ENCODE measurements at regions not wholly inside any gene's neighbourhood (a gene's known extent, or its start where the extent isn't known, plus 50 kb on each side); places are given as distances from the start of the nearest gene placed in this dataset.

DNA sequence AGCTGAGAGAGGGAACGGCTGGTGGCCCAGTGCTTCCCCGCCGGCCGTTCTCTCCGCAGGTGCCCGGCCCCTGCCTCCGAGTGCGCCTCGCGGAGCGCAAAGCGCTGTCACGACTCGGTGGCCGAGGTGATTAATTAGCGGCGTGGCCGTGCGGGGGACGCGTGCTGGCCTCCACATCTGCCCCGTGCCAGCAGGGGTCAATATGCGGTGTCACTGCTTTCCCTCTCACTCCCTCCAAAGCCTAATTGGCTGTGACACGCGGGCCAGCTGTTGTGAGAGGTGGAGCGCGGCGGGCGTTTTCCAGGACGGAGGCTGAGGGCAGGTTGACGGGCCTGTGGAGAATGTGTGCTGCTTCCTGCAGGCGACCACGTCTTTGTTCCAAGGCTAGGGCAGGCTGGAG is 239.0 kb downstream of the LMX1A start:
- Histone ChIP-seq H3K36me3 (ENCODE audit: control insufficient read depth in 4 of 4, insufficient read depth in 3 of 4, low read depth in 1 of 4, low read length in 3 of 4) (no peaks in the 10 kb centered on the region), H3K9ac (ENCODE audit: low read depth in 1 of 2, low read length in 2 of 2) (no peak overlapping the region), H3K9me3 (ENCODE audit: control insufficient read depth in 4 of 4, low read length in 3 of 4) (no peaks in the 10 kb centered on the region), H3K27ac (ENCODE audit: low read depth in 1 of 2, low read length in 2 of 2) (no peak overlapping the region), H3K4me3 (ENCODE audit: low read depth in 1 of 3, low read length in 3 of 3) (no peak overlapping the region), H3K4me1 (ENCODE audit: control insufficient read depth in 4 of 4, insufficient read depth in 4 of 4, low read length in 3 of 4) (no peaks in the 10 kb centered on the region), H3K27me3 (ENCODE audit: control insufficient read depth in 4 of 4, insufficient read depth in 4 of 4, low read length in 3 of 4) (peaks cover 0 to 18% (median 0%) of the 10 kb centered on the region in 4 donors)
- TF ChIP-seq FOXA1 (IDR thresholded peaks at IDR 0.05) = no peak
- TF ChIP-seq, protein P1, sequence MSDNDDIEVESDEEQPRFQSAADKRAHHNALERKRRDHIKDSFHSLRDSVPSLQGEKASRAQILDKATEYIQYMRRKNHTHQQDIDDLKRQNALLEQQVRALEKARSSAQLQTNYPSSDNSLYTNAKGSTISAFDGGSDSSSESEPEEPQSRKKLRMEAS (IDR thresholded peaks at IDR 0.05) = no peak
- no peak for TF ChIP-seq NR2F2 (IDR thresholded peaks at IDR 0.05)
- TF ChIP-seq RXRA (IDR thresholded peaks at IDR 0.05) = no peak
- no peak for TF ChIP-seq GABPA (IDR thresholded peaks at IDR 0.05 in 1 of 2, conservative IDR thresholded peaks at IDR 0.05 in 1 of 2)
- TF ChIP-seq, protein P2, sequence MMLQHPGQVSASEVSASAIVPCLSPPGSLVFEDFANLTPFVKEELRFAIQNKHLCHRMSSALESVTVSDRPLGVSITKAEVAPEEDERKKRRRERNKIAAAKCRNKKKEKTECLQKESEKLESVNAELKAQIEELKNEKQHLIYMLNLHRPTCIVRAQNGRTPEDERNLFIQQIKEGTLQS (IDR thresholded peaks at IDR 0.05) = no peak
- no peak for TF ChIP-seq TAF1 (conservative IDR thresholded peaks at IDR 0.05)
- TF ChIP-seq JUND (IDR thresholded peaks at IDR 0.05) = no peak
- DNase-seq (ENCODE audit: low spot score) = no peak
- WGBS = 8% methylated on average over 33 of the region's 33 CpGs

DNA sequence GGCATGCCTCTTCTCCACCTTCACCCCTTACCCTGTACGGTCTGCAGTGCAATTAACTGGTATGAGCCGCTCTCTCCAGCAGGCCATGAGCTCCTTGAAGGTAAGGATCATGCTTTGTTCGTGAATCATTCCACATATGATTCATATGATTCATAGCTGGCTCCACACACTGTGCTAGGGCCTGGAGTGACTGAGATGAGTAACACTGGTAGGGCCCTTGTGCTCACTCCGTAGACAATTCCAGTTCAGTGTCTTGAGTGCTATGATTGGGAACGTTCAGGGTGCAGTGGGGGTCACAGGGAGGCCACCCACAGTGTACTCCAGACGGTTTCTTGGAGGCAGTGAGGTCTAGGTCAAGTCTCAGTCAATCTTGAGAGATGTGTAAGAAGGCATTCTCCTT is 239.8 kb downstream of the LMX1A start:
- no peak for DNase-seq (ENCODE audit: low spot score)
- Histone ChIP-seq H3K27me3 (ENCODE audit: control insufficient read depth in 4 of 4, insufficient read depth in 4 of 4, low read length in 3 of 4) (peaks cover 0 to 20% (median 0%) of the 10 kb centered on the region in 4 donors), H3K4me3 (ENCODE audit: low read depth in 1 of 3, low read length in 3 of 3) (no peak overlapping the region), H3K36me3 (ENCODE audit: control insufficient read depth in 4 of 4, insufficient read depth in 3 of 4, low read depth in 1 of 4, low read length in 3 of 4) (no peaks in the 10 kb centered on the region), H3K4me1 (ENCODE audit: control insufficient read depth in 4 of 4, insufficient read depth in 4 of 4, low read length in 3 of 4) (no peaks in the 10 kb centered on the region), H3K27ac (ENCODE audit: low read depth in 1 of 2, low read length in 2 of 2) (no peak overlapping the region), H3K9ac (ENCODE audit: low read depth in 1 of 2, low read length in 2 of 2) (no peak overlapping the region), H3K9me3 (ENCODE audit: control insufficient read depth in 4 of 4, low read length in 3 of 4) (no peaks in the 10 kb centered on the region)
- WGBS = 74% methylated on average over 6 of the region's 6 CpGs
- no peak for TF ChIP-seq YY1 (IDR thresholded peaks at IDR 0.05)
- TF ChIP-seq HNF4G (IDR thresholded peaks at IDR 0.05) = no peak
- no peak for TF ChIP-seq RXRA (IDR thresholded peaks at IDR 0.05)
- TF ChIP-seq RAD21 (IDR thresholded peaks at IDR 0.05) = no peak
- TF ChIP-seq EGR1 (IDR thresholded peaks at IDR 0.05; ENCODE audit: low read depth in 2 of 2) = no peak
- TF ChIP-seq, protein P3, sequence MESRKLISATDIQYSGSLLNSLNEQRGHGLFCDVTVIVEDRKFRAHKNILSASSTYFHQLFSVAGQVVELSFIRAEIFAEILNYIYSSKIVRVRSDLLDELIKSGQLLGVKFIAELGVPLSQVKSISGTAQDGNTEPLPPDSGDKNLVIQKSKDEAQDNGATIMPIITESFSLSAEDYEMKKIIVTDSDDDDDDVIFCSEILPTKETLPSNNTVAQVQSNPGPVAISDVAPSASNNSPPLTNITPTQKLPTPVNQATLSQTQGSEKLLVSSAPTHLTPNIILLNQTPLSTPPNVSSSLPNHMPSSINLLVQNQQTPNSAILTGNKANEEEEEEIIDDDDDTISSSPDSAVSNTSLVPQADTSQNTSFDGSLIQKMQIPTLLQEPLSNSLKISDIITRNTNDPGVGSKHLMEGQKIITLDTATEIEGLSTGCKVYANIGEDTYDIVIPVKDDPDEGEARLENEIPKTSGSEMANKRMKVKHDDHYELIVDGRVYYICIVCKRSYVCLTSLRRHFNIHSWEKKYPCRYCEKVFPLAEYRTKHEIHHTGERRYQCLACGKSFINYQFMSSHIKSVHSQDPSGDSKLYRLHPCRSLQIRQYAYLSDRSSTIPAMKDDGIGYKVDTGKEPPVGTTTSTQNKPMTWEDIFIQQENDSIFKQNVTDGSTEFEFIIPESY (IDR thresholded peaks at IDR 0.05) = no peak
- TF ChIP-seq, protein P1 (IDR thresholded peaks at IDR 0.05) = no peak
- TF ChIP-seq HNF4A (conservative IDR thresholded peaks at IDR 0.05) = no peak
- no peak for TF ChIP-seq TAF1 (conservative IDR thresholded peaks at IDR 0.05)
- no peak for TF ChIP-seq FOXA2 (IDR thresholded peaks at IDR 0.05)

DNA sequence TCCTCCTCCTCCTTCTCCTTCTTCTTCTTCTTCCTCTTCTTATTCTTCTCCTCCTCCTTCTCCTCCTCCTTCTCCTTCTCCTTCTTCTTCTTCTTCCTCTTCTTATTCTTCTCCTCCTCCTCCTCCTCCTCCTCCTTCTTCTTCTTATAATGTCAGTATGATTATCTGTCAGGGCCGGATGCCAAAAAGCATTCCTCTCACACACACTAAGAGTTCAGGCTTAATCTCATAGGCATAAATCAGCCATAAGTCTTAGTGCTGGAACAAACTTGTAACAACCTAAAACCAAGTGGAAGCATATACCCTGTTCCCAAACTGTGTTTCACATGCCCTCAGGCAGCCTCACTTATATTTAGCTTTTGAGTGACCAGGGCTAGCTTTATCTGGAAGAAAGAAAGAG is 240.3 kb downstream of the LMX1A start:
- Histone ChIP-seq H3K27me3 (ENCODE audit: control insufficient read depth in 4 of 4, insufficient read depth in 4 of 4, low read length in 3 of 4) (peaks cover 0 to 25% (median 0%) of the 10 kb centered on the region in 4 donors), H3K9me3 (ENCODE audit: control insufficient read depth in 4 of 4, low read length in 3 of 4) (no peaks in the 10 kb centered on the region), H3K4me3 (ENCODE audit: low read depth in 1 of 3, low read length in 3 of 3) (no peak overlapping the region), H3K36me3 (ENCODE audit: control insufficient read depth in 4 of 4, insufficient read depth in 3 of 4, low read depth in 1 of 4, low read length in 3 of 4) (no peaks in the 10 kb centered on the region), H3K27ac (ENCODE audit: low read depth in 1 of 2, low read length in 2 of 2) (no peak overlapping the region), H3K4me1 (ENCODE audit: control insufficient read depth in 4 of 4, insufficient read depth in 4 of 4, low read length in 3 of 4) (no peaks in the 10 kb centered on the region), H3K9ac (ENCODE audit: low read depth in 1 of 2, low read length in 2 of 2) (no peak overlapping the region)
- WGBS = 47% methylated on average over 1 of the region's 1 CpG
- no peak for DNase-seq (ENCODE audit: low spot score)
- TF ChIP-seq GABPA (IDR thresholded peaks at IDR 0.05 in 1 of 2, conservative IDR thresholded peaks at IDR 0.05 in 1 of 2) = no peak

All from liver (tissue), 7 donors.